Thoracic aorta (tissue), 2 donors: ENCODE measurements at regions not wholly inside any gene's neighbourhood (a gene's known extent, or its start where the extent isn't known, plus 50 kb on each side); places are given as distances from the start of the nearest gene placed in this dataset.

Experiments
- ATAC-seq: fragments of 150-250 bp; one replicate; pipeline ENCODE4 v1.8.0; 2017; ENCODE audit warnings: low read depth; ENCODE audit not compliant: insufficient number of reproducible peaks, low FRiP score
- DNase-seq: peaks from one replicate; pipeline ENCODE4 v3.0.0-alpha.2; 2020; ENCODE audit warnings: low spot score
- H3K27ac ChIP-seq, 2 donors: fragments of 200-600 bp; sonication (generic); 1 replicate in 1 of 2; 2 replicates in 1 of 2; pipeline ENCODE4 v1.5.1; 2016; ENCODE audit warnings: mild to moderate bottlenecking in 2 of 2, moderate library complexity in 2 of 2
- H3K27me3 ChIP-seq: fragments of 200-600 bp; sonication (generic); replicated peaks from 2 replicates; pipeline ENCODE4 v1.6.0; 2016; ENCODE audit warnings: mild to moderate bottlenecking; ENCODE audit not compliant: insufficient read depth
- H3K36me3 ChIP-seq: fragments of 200-600 bp; sonication (generic); one replicate; pipeline ENCODE4 v1.5.1; 2016
- H3K4me1 ChIP-seq, 2 donors: fragments of 200-600 bp; sonication (generic); 1 replicate in 1 of 2; 2 replicates in 1 of 2; pipeline versions ENCODE4 v1.5.1 to v1.6.0; 2016; ENCODE audit warnings: low read depth in 2 of 2, mild to moderate bottlenecking in 1 of 2; ENCODE audit not compliant: control insufficient read depth in 1 of 2
- H3K4me3 ChIP-seq: fragments of 200-600 bp; sonication (generic); 2 replicates; pipeline ENCODE4 v1.5.1; 2016; ENCODE audit warnings: mild to moderate bottlenecking
- H3K9me3 ChIP-seq: fragments of 200-600 bp; sonication (generic); 2 replicates; pipeline ENCODE4 v1.5.1; 2016
- CTCF ChIP-seq: fragments of 200-600 bp; sonication (generic); IDR thresholded peaks from one replicate; pipeline ENCODE4 v1.5.1; 2019; ENCODE audit warnings: antibody characterized with exemption

GRCh38 chr17:52709724-52710123 lies 551.2 kb upstream of the CA10 start:
- TF ChIP-seq CTCF, result no peak
- no peak for ATAC-seq

DNA sequence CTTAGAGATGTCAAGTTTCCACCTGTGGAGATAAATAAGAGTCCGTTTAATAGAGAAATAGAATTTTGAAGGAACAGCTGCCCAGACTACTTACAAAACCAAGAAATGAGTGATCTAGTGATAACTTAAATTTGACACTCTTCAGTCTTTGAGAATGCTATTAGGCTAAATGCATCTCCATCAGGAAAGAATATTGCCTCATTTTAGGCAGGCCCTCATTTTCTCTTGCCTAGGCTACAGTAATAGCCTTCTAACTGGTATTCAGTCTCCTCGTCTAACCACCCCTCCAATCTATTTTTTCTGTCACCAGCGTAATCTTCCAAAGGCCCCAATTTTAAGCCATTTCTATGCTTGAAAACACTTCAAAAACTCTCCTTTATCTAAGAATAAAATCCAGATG lies 537.8 kb upstream of the CA10 start:
- Histone ChIP-seq H3K36me3 (no peaks in the 10 kb centered on the region), H3K4me3 (no peak overlapping the region), H3K4me1 (no peaks in the 10 kb centered on the region), H3K9me3 (no peaks in the 10 kb centered on the region), H3K27ac (no peak overlapping the region), H3K27me3 (no peaks in the 10 kb centered on the region)
- DNase-seq (no peak), ATAC-seq (no peak)
- TF ChIP-seq CTCF, result no peak

More at GRCh38 chr17:52709724-52710123, 551.2 kb upstream of the CA10 start:
- Histone ChIP-seq H3K9me3 (no peaks in the 10 kb centered on the region), H3K27ac (no peak overlapping the region), H3K36me3 (no peaks in the 10 kb centered on the region), H3K4me1 (no peaks in the 10 kb centered on the region), H3K27me3 (no peaks in the 10 kb centered on the region), H3K4me3 (no peak overlapping the region)
- DNase-seq, result no peak

GRCh38 chr17:52686140-52686539 lies 527.6 kb upstream of the CA10 start:
- DNase-seq (no peak), ATAC-seq (no peak)
- TF ChIP-seq CTCF, result no peak
- Histone ChIP-seq H3K27ac (no peak overlapping the region), H3K4me1 (no peaks in the 10 kb centered on the region), H3K27me3 (no peaks in the 10 kb centered on the region), H3K9me3 (no peaks in the 10 kb centered on the region), H3K36me3 (no peaks in the 10 kb centered on the region), H3K4me3 (no peak overlapping the region)

DNA sequence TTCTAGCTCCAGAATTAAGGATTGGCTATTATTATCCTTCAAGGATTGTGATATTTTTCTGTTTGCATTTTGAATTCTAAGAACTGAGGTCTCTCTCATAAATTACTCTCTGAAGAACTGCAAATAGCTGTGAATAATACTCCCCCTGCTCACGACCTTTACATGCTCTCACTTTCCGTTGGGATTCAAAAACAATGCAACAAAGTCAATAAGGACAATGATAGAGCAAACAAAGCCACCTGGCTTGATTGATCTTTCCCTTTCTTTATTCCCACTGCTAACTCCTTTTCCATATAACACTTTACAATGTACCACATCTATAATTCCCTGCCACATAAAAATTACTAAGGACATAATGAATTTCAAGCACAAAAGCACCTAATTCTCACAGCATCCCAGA lies 523.0 kb upstream of the CA10 start:
- no peak for DNase-seq
- Histone ChIP-seq H3K4me3 (no peak overlapping the region), H3K4me1 (no peaks in the 10 kb centered on the region), H3K9me3 (no peaks in the 10 kb centered on the region), H3K36me3 (no peaks in the 10 kb centered on the region), H3K27me3 (no peaks in the 10 kb centered on the region), H3K27ac (no peak overlapping the region)
- TF ChIP-seq CTCF, result no peak
- no peak for ATAC-seq

DNA sequence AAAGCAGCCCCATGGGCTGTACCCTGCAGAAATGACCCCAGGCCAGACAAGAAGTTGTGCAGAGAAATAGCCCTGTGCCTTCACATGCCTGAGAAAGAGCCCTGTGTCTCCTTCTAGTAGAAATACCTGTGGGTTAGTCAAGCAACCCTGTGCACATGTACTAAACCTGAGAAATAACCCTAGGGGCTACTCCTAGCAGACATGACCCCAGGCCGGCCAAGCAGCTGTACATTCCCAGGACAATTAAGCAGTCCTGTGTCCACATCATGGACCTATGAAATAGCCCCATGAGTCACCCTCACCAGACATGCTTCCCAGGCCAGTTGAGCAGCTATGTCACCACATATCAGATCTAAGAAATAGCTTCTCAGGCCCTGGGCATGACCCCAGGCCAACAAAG lies 519.7 kb upstream of the CA10 start:
- TF ChIP-seq CTCF, result no peak
- H3K9me3 ChIP-seq, result no peaks in the 10 kb centered on the region
- DNase-seq (no peak), ATAC-seq (no peak)
- H3K27me3 ChIP-seq, result no peaks in the 10 kb centered on the region
- no peak overlapping the region for H3K27ac ChIP-seq
- no peaks in the 10 kb centered on the region for H3K36me3 ChIP-seq
- H3K4me3 ChIP-seq, result no peak overlapping the region
- no peaks in the 10 kb centered on the region for H3K4me1 ChIP-seq
